ENCODE measurements at regions not wholly inside any gene's neighbourhood (a gene's known extent, or its start where the extent isn't known, plus 50 kb on each side); places are given as distances from the start of the nearest gene placed in this dataset.

DNA sequence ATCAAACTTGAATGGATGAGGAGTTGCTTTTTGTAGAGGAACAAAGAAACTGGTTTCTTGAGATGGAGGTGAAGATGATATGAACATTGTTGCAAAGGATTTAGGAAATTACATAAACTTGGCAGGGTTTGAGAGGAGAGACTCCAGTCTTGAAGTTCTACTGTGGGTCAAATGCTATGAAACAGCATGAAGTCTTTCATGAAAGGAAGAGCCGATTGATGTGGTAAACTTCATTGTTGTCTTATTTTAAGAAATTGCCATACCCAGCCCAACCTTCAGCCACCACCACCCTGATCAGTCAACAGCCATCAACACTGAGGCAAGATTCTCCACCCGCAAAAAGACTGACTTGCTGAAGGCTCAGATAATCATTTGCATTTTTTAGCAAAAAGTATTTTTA, 52.2 kb downstream of the SIPA1L2 start:
- DNase-seq: no peak
- Mint-ChIP-seq H3K9me3 (no peaks in the 10 kb centered on the region), H3K27me3 (ENCODE audit: insufficient read depth) (peaks cover 21% of the 10 kb centered on the region), H3K4me1 (peaks cover 66% of the 10 kb centered on the region), H3K4me3 (no peak overlapping the region), H3K36me3 (ENCODE audit: low read depth) (no peaks in the 10 kb centered on the region), H3K27ac (no peak overlapping the region)
- Histone ChIP-seq H3K9me3 (ENCODE audit: control insufficient read depth, low read length) (no peaks in the 10 kb centered on the region), H3K4me1 (ENCODE audit: control insufficient read depth, insufficient read depth, low read length) (peaks cover 24% of the 10 kb centered on the region), H3K36me3 (ENCODE audit: control insufficient read depth, insufficient read depth, low read length) (peaks cover 35% of the 10 kb centered on the region), H3K27me3 (ENCODE audit: control insufficient read depth, insufficient read depth, low read length, poor library complexity, severe bottlenecking) (peaks cover 25% of the 10 kb centered on the region), H3K9ac (ENCODE audit: extremely low read depth, low read length, poor library complexity, severe bottlenecking) (no peak overlapping the region), H3K4me3 (ENCODE audit: low read length) (peak overlapping the region; percentile 32), H3K27ac (ENCODE audit: low read depth, low read length) (no peak overlapping the region)
- TF ChIP-seq CTCF (conservative IDR thresholded peaks at IDR 0.05): no peak
- 59 to 80% methylated on average over 1 to 2 of the region's 2 CpGs for WGBS, 2 experiments (ENCODE audit: insufficient coverage in 1 of 2, insufficient read length in 1 of 2)

- 78 to 80% methylated on average over 6 to 8 of the region's 8 CpGs for WGBS, 2 experiments (ENCODE audit: insufficient coverage in 1 of 2, insufficient read length in 1 of 2)
- Histone ChIP-seq H3K27me3 (ENCODE audit: control insufficient read depth, insufficient read depth, low read length, poor library complexity, severe bottlenecking) (peaks cover 21% of the 10 kb centered on the region), H3K4me1 (ENCODE audit: control insufficient read depth, insufficient read depth, low read length) (peaks cover 24% of the 10 kb centered on the region)
These were observed 53.4 kb downstream of the SIPA1L2 start for GRCh38 chr1:232576537-232576936.

DNA sequence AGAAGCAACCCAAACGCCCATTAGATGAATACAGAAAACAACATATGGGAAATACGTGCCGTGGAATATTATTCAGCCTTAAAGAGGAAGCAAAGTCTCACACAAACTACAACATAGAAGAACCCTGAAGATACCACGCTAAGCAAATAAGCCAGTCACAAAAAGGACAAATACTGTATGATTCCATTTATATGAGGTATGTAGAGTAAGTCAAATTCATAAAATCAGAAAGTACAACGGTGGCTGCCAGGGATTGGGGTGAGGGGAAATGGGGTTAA, 54.2 kb downstream of the SIPA1L2 start:
- no peaks in the 10 kb centered on the region for H3K36me3 Mint-ChIP-seq (ENCODE audit: low read depth)
- TF ChIP-seq CTCF (conservative IDR thresholded peaks at IDR 0.05): no peak
- peaks cover 13% of the 10 kb centered on the region for H3K27me3 ChIP-seq (ENCODE audit: control insufficient read depth, insufficient read depth, low read length, poor library complexity, severe bottlenecking)
- H3K27ac Mint-ChIP-seq: no peak overlapping the region
- peaks cover 27% of the 10 kb centered on the region for H3K36me3 ChIP-seq (ENCODE audit: control insufficient read depth, insufficient read depth, low read length)
- H3K9me3 Mint-ChIP-seq: no peaks in the 10 kb centered on the region
- H3K4me3 Mint-ChIP-seq: no peak overlapping the region
- H3K9me3 ChIP-seq (ENCODE audit: control insufficient read depth, low read length): no peaks in the 10 kb centered on the region
- 0 to 73% methylated on average over 1 to 5 of the region's 5 CpGs for WGBS, 2 experiments (ENCODE audit: insufficient coverage in 1 of 2, insufficient read length in 1 of 2)
- H3K9ac ChIP-seq (ENCODE audit: extremely low read depth, low read length, poor library complexity, severe bottlenecking): no peak overlapping the region
- H3K4me3 ChIP-seq (ENCODE audit: low read length): no peak overlapping the region
- H3K27ac ChIP-seq (ENCODE audit: low read depth, low read length): no peak overlapping the region
- H3K4me1 Mint-ChIP-seq: peaks cover 70% of the 10 kb centered on the region
- DNase-seq: no peak
- peaks cover 24% of the 10 kb centered on the region for H3K4me1 ChIP-seq (ENCODE audit: control insufficient read depth, insufficient read depth, low read length)
- peaks cover 11% of the 10 kb centered on the region for H3K27me3 Mint-ChIP-seq (ENCODE audit: insufficient read depth)

More at GRCh38 chr1:232576537-232576936, 53.4 kb downstream of the SIPA1L2 start:
- Histone ChIP-seq H3K36me3 (ENCODE audit: control insufficient read depth, insufficient read depth, low read length) (peaks cover 27% of the 10 kb centered on the region), H3K27ac (ENCODE audit: low read depth, low read length) (peak overlapping the region; percentile 5), H3K9ac (ENCODE audit: extremely low read depth, low read length, poor library complexity, severe bottlenecking) (no peak overlapping the region), H3K9me3 (ENCODE audit: control insufficient read depth, low read length) (no peaks in the 10 kb centered on the region), H3K4me3 (ENCODE audit: low read length) (no peak overlapping the region)
- no peak for TF ChIP-seq CTCF (conservative IDR thresholded peaks at IDR 0.05)
- DNase-seq: no peak
- Mint-ChIP-seq H3K27me3 (ENCODE audit: insufficient read depth) (peaks cover 18% of the 10 kb centered on the region), H3K4me3 (no peak overlapping the region), H3K27ac (no peak overlapping the region), H3K4me1 (peaks cover 70% of the 10 kb centered on the region), H3K9me3 (no peaks in the 10 kb centered on the region), H3K36me3 (ENCODE audit: low read depth) (no peaks in the 10 kb centered on the region)

All from endodermal cell (in vitro differentiated cells).